SK-N-SH treated with all-trans-retinoic acid at 6 μM for 48 hours (cell line): ENCODE measurements at regions not wholly inside any gene's neighbourhood (a gene's known extent, or its start where the extent isn't known, plus 50 kb on each side); places are given as distances from the start of the nearest gene placed in this dataset.

Experiments
- ATAC-seq: fragments of 200-7000 bp; cut with Tn5 transposase; 3 replicates; pipeline ENCODE4 v1.9.1; 2020; ENCODE audit warnings: mild to moderate bottlenecking, moderate library complexity
- ARNTL ChIP-seq: fragments of 450-650 bp; formaldehyde crosslinking; IDR thresholded peaks from 2 replicates; pipeline ENCODE4 v1.5.0; 2020; ENCODE audit warnings: low read depth, mild to moderate bottlenecking, moderate library complexity, borderline replicate concordance
- BACH2 ChIP-seq: fragments of 250-450 bp; sonication (Bioruptor Pico); IDR thresholded peaks from 2 replicates; pipeline ENCODE4 v1.9.0; 2021; ENCODE audit warnings: mild to moderate bottlenecking, borderline replicate concordance
- CSDC2 ChIP-seq: fragments of 250-450 bp; sonication (Bioruptor Pico); IDR thresholded peaks from 2 replicates; pipeline ENCODE4 v1.5.0; 2020; ENCODE audit warnings: mild to moderate bottlenecking, moderate library complexity
- ESRRG ChIP-seq: fragments of 250-450 bp; sonication (Bioruptor Pico); IDR thresholded peaks from 2 replicates; pipeline ENCODE4 v1.6.1; 2021; ENCODE audit warnings: mild to moderate bottlenecking
- GLIS3 ChIP-seq: fragments of 250-450 bp; sonication (Bioruptor Pico); IDR thresholded peaks from 2 replicates; pipeline ENCODE4 v1.5.0; 2020; ENCODE audit warnings: mild to moderate bottlenecking, moderate library complexity
- ISL1 ChIP-seq: fragments of 250-450 bp; sonication (Bioruptor Pico); IDR thresholded peaks from 2 replicates; pipeline ENCODE4 v2.1.2; 2022; ENCODE audit warnings: mild to moderate bottlenecking, moderate library complexity
- OSR1 ChIP-seq: fragments of 250-450 bp; sonication (Bioruptor Pico); IDR thresholded peaks from 2 replicates; pipeline ENCODE4 v1.8.0; 2022; ENCODE audit warnings: moderate library complexity, mild to moderate bottlenecking, inconsistent platforms
- POU6F1 ChIP-seq: fragments of 250-450 bp; sonication (Bioruptor Pico); IDR thresholded peaks from 2 replicates; pipeline ENCODE4 v1.8.0; 2021; ENCODE audit warnings: low read depth, mild to moderate bottlenecking, moderate library complexity, borderline replicate concordance
- PPARA ChIP-seq: fragments of 250-450 bp; sonication (Bioruptor Pico); IDR thresholded peaks from 2 replicates; pipeline ENCODE4 v1.5.0; 2020; ENCODE audit warnings: mild to moderate bottlenecking, borderline replicate concordance
- RARB ChIP-seq: fragments of 250-450 bp; sonication (Bioruptor Pico); IDR thresholded peaks from 2 replicates; pipeline ENCODE4 v1.8.0; 2021; ENCODE audit warnings: mild to moderate bottlenecking, moderate library complexity
- SNAI2 ChIP-seq: fragments of 250-450 bp; sonication (Bioruptor Pico); IDR thresholded peaks from 2 replicates; pipeline ENCODE4 v1.5.0; 2020; ENCODE audit warnings: mild to moderate bottlenecking, moderate library complexity
- TCF4 ChIP-seq: fragments of 250-450 bp; sonication (Bioruptor Pico); IDR thresholded peaks from 2 replicates; pipeline ENCODE4 v1.8.0; 2021; ENCODE audit warnings: mild to moderate bottlenecking, moderate library complexity, borderline replicate concordance
- TOX ChIP-seq: fragments of 250-450 bp; sonication (Bioruptor Pico); IDR thresholded peaks from 2 replicates; pipeline ENCODE4 v1.8.0; 2021; ENCODE audit warnings: mild to moderate bottlenecking, moderate library complexity, borderline replicate concordance
- TSHZ2 ChIP-seq: fragments of 250-450 bp; sonication (Bioruptor Pico); IDR thresholded peaks from 2 replicates; pipeline ENCODE4 v1.5.0; 2020; ENCODE audit warnings: mild to moderate bottlenecking, moderate library complexity
- ZC3H10 ChIP-seq: fragments of 250-450 bp; sonication (Bioruptor Pico); IDR thresholded peaks from 2 replicates; pipeline ENCODE4 v1.5.1; 2021; ENCODE audit warnings: mild to moderate bottlenecking, moderate library complexity
- ZFP3 ChIP-seq: fragments of 250-450 bp; sonication (Bioruptor Pico); IDR thresholded peaks from 2 replicates; pipeline ENCODE4 v1.5.0; 2020; ENCODE audit warnings: mild to moderate bottlenecking, moderate library complexity
- ZFP30 ChIP-seq: fragments of 450-650 bp; formaldehyde crosslinking; IDR thresholded peaks from 2 replicates; pipeline ENCODE4 v1.5.0; 2022; ENCODE audit warnings: mild to moderate bottlenecking, moderate library complexity
- ZNF565 ChIP-seq: fragments of 450-650 bp; formaldehyde crosslinking; conservative IDR thresholded peaks from 2 replicates; pipeline ENCODE4 v1.5.0; 2020; ENCODE audit warnings: low read depth, mild to moderate bottlenecking, moderate library complexity
- ZNF70 ChIP-seq: fragments of 450-650 bp; formaldehyde crosslinking; IDR thresholded peaks from 2 replicates; pipeline ENCODE4 v1.5.0; 2020; ENCODE audit warnings: mild to moderate bottlenecking, moderate library complexity
- ZNF8 ChIP-seq: fragments of 450-650 bp; formaldehyde crosslinking; IDR thresholded peaks from 2 replicates; pipeline ENCODE4 v1.5.0; 2020; ENCODE audit warnings: mild to moderate bottlenecking, moderate library complexity
- TF ChIP-seq, protein P1 (sequence below): fragments of 250-450 bp; sonication (Bioruptor Pico); IDR thresholded peaks from 2 replicates; pipeline ENCODE4 v1.5.1; 2020; ENCODE audit warnings: low read depth, mild to moderate bottlenecking, moderate library complexity
- TF ChIP-seq, protein P2 (sequence below): fragments of 250-450 bp; sonication (Bioruptor Pico); IDR thresholded peaks from 2 replicates; pipeline ENCODE4 v1.8.0; 2020; ENCODE audit warnings: mild to moderate bottlenecking, moderate library complexity, borderline replicate concordance
- TF ChIP-seq, protein P3 (sequence below): fragments of 250-450 bp; sonication (Bioruptor Pico); IDR thresholded peaks from 2 replicates; pipeline ENCODE4 v1.5.1; 2021; ENCODE audit warnings: mild to moderate bottlenecking, moderate library complexity

- ATAC-seq: no peak
- no peak for TF ChIP-seq ZFP3 (CRISPR knock-in tag)
- TF ChIP-seq, protein P1, sequence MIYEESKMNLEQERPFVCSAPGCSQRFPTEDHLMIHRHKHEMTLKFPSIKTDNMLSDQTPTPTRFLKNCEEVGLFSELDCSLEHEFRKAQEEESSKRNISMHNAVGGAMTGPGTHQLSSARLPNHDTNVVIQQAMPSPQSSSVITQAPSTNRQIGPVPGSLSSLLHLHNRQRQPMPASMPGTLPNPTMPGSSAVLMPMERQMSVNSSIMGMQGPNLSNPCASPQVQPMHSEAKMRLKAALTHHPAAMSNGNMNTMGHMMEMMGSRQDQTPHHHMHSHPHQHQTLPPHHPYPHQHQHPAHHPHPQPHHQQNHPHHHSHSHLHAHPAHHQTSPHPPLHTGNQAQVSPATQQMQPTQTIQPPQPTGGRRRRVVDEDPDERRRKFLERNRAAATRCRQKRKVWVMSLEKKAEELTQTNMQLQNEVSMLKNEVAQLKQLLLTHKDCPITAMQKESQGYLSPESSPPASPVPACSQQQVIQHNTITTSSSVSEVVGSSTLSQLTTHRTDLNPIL (CRISPR knock-in tag): no peak
- TF ChIP-seq ZNF70: no peak
Measured at GRCh38 chr5:117296872-117297271, 722.2 kb upstream of the SEMA6A start.

DNA sequence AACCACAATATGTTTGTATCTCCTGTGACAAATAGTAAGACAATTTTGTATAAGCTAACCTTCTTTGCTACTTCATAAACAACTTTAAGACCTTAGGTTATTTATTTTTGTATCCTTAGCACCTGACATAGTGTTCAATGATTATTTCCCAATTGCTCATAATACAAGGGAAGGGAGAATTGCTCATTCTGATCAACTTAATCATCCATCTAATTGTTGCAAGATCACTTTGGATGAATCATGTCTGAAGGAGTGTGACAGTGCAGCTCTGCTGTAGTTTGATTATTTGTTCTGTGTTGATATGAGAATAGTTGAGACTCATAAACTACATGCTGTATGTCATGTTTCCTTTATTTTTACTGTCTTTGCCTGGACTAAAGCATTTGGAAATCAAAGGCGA lies 721.3 kb upstream of the SEMA6A start:
- ATAC-seq: no peak
- TF ChIP-seq PPARA: no peak
- no peak for TF ChIP-seq TOX (CRISPR knock-in tag)
- TF ChIP-seq ESRRG (CRISPR knock-in tag): no peak
- no peak for TF ChIP-seq ZFP3 (CRISPR knock-in tag)
- TF ChIP-seq CSDC2 (CRISPR knock-in tag): no peak
- TF ChIP-seq OSR1 (CRISPR knock-in tag): no peak
- no peak for TF ChIP-seq ISL1 (CRISPR knock-in tag)
- TF ChIP-seq BACH2 (CRISPR knock-in tag): no peak
- TF ChIP-seq POU6F1 (CRISPR knock-in tag): no peak
- TF ChIP-seq, protein P2, sequence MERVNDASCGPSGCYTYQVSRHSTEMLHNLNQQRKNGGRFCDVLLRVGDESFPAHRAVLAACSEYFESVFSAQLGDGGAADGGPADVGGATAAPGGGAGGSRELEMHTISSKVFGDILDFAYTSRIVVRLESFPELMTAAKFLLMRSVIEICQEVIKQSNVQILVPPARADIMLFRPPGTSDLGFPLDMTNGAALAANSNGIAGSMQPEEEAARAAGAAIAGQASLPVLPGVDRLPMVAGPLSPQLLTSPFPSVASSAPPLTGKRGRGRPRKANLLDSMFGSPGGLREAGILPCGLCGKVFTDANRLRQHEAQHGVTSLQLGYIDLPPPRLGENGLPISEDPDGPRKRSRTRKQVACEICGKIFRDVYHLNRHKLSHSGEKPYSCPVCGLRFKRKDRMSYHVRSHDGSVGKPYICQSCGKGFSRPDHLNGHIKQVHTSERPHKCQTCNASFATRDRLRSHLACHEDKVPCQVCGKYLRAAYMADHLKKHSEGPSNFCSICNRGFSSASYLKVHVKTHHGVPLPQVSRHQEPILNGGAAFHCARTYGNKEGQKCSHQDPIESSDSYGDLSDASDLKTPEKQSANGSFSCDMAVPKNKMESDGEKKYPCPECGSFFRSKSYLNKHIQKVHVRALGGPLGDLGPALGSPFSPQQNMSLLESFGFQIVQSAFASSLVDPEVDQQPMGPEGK (CRISPR knock-in tag): no peak
- no peak for TF ChIP-seq TCF4 (CRISPR knock-in tag)
- TF ChIP-seq ZC3H10 (CRISPR knock-in tag): no peak
- no peak for TF ChIP-seq ZNF565 (CRISPR knock-in tag)
- TF ChIP-seq ZNF70: no peak
- no peak for TF ChIP-seq SNAI2 (CRISPR knock-in tag)

DNA sequence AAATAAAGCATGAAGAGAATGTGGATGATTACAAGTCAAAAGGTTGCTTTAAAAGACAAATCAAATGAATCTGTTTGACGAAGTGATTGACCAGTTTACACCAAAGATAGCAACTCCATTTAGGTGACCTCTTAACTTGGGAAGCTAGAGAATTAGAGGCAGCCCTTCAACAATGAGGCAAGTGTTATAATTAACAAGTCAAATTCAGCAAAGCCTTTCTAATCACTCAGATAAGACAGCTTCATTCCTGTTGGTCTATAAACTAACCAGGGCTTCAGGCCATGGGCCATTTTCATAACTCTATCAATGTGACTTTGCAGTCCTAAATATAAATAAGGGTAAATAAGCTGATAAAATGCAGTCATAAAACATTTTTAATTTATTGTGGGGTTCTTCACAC lies 712.2 kb upstream of the SEMA6A start:
- no peak for ATAC-seq
- TF ChIP-seq ESRRG (CRISPR knock-in tag) (no peak), PPARA (no peak), ZFP3 (CRISPR knock-in tag) (no peak), BACH2 (CRISPR knock-in tag) (no peak), ZNF70 (no peak), OSR1 (CRISPR knock-in tag) (no peak), TCF4 (CRISPR knock-in tag) (no peak), SNAI2 (CRISPR knock-in tag) (no peak), TOX (CRISPR knock-in tag) (no peak), ISL1 (CRISPR knock-in tag) (no peak), GLIS3 (CRISPR knock-in tag) (no peak)
- TF ChIP-seq, protein P1 (CRISPR knock-in tag): no peak

- no peak for ATAC-seq
Measured at GRCh38 chr5:117271656-117272055, 697.0 kb upstream of the SEMA6A start.

More at GRCh38 chr5:117271656-117272055, 697.0 kb upstream of the SEMA6A start:
- TF ChIP-seq ISL1 (CRISPR knock-in tag) (no peak), ZNF70 (no peak), TCF4 (CRISPR knock-in tag) (no peak), SNAI2 (CRISPR knock-in tag) (no peak), TSHZ2 (CRISPR knock-in tag) (no peak), ZNF8 (CRISPR knock-in tag) (no peak), RARB (CRISPR knock-in tag) (no peak), ZC3H10 (CRISPR knock-in tag) (no peak), ARNTL (CRISPR knock-in tag) (no peak), BACH2 (CRISPR knock-in tag) (no peak), ZFP30 (CRISPR knock-in tag) (no peak), GLIS3 (CRISPR knock-in tag) (no peak), ZFP3 (CRISPR knock-in tag) (no peak)
- TF ChIP-seq, protein P3, sequence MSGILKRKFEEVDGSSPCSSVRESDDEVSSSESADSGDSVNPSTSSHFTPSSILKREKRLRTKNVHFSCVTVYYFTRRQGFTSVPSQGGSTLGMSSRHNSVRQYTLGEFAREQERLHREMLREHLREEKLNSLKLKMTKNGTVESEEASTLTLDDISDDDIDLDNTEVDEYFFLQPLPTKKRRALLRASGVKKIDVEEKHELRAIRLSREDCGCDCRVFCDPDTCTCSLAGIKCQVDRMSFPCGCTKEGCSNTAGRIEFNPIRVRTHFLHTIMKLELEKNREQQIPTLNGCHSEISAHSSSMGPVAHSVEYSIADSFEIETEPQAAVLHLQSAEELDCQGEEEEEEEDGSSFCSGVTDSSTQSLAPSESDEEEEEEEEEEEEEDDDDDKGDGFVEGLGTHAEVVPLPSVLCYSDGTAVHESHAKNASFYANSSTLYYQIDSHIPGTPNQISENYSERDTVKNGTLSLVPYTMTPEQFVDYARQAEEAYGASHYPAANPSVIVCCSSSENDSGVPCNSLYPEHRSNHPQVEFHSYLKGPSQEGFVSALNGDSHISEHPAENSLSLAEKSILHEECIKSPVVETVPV (CRISPR knock-in tag): no peak
